Testis (tissue), 2 donors: ENCODE measurements at regions not wholly inside any gene's neighbourhood (a gene's known extent, or its start where the extent isn't known, plus 50 kb on each side); places are given as distances from the start of the nearest gene placed in this dataset.

Experiments
- DNase-seq: peaks from one replicate; pipeline ENCODE4 v3.0.0-alpha.2; 2019
- H3K27ac ChIP-seq, 2 donors: fragments of 200-600 bp; sonication (generic); one replicate each; pipeline ENCODE4 v1.5.1; 2019
- H3K27me3 ChIP-seq: fragments of 200-600 bp; sonication (generic); one replicate; pipeline ENCODE4 v1.5.1; 2019
- H3K36me3 ChIP-seq: fragments of 200-600 bp; sonication (generic); one replicate; pipeline ENCODE4 v1.5.1; 2017; ENCODE audit warnings: low read depth; ENCODE audit errors: missing control alignments
- H3K4me1 ChIP-seq: fragments of 200-600 bp; sonication (generic); one replicate; pipeline ENCODE4 v1.5.1; 2019
- H3K4me3 ChIP-seq, 2 donors: fragments of 200-600 bp; sonication (generic); one replicate each; pipeline ENCODE4 v1.5.1; 2017 to 2019
- H3K9me3 ChIP-seq: fragments of 200-600 bp; sonication (generic); one replicate; pipeline ENCODE4 v1.5.1; 2017
- POLR2A ChIP-seq: fragments of 450-650 bp; IDR thresholded peaks from one replicate; pipeline ENCODE4 v1.6.1; 2017; ENCODE audit warnings: antibody characterized with exemption, mild to moderate bottlenecking, moderate library complexity
- WGBS, 2 donors: methylation state at CpG; one replicate each; pipeline ENCODE4 v1.1.5; 2018; 5-methylcytosine and 5-hydroxymethylcytosine counted together
- intact Hi-C: fragments of 100-400 bp; cut with DNase I; formaldehyde crosslinking; loops from one replicate; pipeline ENCODE4 v1.15.1; 2023; ENCODE audit warnings: low total_unique reads
- TF ChIP-seq, protein P1 (sequence below), 3 experiments: fragments of 450-650 bp in 2 of 3; fragments of 200-600 bp in 1 of 3; sonication (generic) in 1 of 3; IDR thresholded peaks; one replicate each; pipeline ENCODE4 v1.5.1; 2016 to 2019; ENCODE audit warnings: antibody characterized with exemption in 3 of 3, mild to moderate bottlenecking in 2 of 3, moderate library complexity in 1 of 3

DNA sequence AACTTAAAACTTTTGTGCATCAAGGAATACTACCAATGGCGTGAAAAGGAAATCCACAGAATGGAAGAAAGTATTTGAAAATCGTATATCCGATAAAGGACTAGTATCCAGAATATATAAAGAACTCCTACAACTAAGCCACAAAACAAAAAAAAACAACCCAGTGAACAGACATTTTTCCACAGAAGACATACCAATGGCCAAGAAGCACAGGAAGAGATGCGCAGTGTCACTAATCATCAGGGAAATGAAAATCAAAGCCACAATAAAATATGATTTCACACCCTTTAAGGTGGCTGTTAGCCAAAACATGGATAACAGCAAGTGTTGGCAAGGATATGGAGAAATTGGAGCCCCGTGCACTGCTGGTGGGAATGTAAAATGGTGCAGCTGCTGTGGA lies 203.3 kb downstream of the SEC14L1 start:
- H3K4me3 ChIP-seq, result no peak overlapping the region
- TF ChIP-seq, protein P1, sequence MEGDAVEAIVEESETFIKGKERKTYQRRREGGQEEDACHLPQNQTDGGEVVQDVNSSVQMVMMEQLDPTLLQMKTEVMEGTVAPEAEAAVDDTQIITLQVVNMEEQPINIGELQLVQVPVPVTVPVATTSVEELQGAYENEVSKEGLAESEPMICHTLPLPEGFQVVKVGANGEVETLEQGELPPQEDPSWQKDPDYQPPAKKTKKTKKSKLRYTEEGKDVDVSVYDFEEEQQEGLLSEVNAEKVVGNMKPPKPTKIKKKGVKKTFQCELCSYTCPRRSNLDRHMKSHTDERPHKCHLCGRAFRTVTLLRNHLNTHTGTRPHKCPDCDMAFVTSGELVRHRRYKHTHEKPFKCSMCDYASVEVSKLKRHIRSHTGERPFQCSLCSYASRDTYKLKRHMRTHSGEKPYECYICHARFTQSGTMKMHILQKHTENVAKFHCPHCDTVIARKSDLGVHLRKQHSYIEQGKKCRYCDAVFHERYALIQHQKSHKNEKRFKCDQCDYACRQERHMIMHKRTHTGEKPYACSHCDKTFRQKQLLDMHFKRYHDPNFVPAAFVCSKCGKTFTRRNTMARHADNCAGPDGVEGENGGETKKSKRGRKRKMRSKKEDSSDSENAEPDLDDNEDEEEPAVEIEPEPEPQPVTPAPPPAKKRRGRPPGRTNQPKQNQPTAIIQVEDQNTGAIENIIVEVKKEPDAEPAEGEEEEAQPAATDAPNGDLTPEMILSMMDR (IDR thresholded peaks at IDR 0.05), result no peak
- TF ChIP-seq POLR2A, result no peak
- no peaks in the 10 kb centered on the region for H3K9me3 ChIP-seq
- no peaks in the 10 kb centered on the region for H3K4me1 ChIP-seq
- 95 to 98% methylated on average over 5 of the region's 5 CpGs for WGBS, 2 donors
- intact Hi-C loops, result no loop called here
- no peaks in the 10 kb centered on the region for H3K27me3 ChIP-seq
- H3K27ac ChIP-seq, result no peak overlapping the region
- H3K36me3 ChIP-seq, result no peaks in the 10 kb centered on the region
- DNase-seq, result no peak

DNA sequence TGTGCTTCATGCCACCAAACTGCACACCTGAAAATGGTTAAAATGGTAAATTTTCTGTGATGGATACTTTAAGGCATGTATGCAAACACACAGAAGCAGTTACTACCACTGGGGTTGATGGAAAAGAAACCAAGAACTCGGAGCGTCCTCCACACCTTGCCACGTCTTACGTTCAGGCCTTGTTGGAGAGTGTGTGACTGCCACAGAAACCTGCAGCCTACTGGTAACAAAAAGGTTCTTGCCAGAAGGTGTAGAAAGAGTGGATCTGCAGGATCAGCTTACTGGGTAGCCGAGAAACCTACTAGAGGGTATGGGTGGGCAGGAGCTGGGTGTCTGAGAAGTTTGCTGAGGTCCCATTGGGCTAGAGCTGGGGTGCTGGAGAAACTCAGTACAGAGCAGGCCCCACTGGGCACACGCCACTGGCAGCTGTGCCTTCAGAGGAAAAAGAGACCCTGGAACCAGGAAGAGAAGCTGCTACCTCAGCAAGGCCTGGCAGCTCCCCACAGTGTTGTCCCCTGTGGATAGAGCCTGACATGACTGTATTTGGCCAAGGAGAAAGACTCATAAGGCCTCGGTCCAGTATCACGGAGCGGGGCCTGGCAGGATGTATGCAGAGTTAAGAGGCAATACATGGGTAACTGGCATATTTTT lies 204.6 kb downstream of the SEC14L1 start:
- H3K27me3 ChIP-seq, result no peaks in the 10 kb centered on the region
- intact Hi-C loops, result no loop called here
- no peaks in the 10 kb centered on the region for H3K36me3 ChIP-seq
- H3K4me1 ChIP-seq, result peaks cover 8% of the 10 kb centered on the region
- H3K9me3 ChIP-seq, result no peaks in the 10 kb centered on the region
- H3K4me3 ChIP-seq, result no peak overlapping the region
- 85 to 93% methylated on average over 9 of the region's 9 CpGs for WGBS, 2 donors
- H3K27ac ChIP-seq, result no peak overlapping the region
- peak; percentile 30 for DNase-seq
- no peak for TF ChIP-seq POLR2A
- TF ChIP-seq, protein P1 (IDR thresholded peaks at IDR 0.05), result no peak

DNA sequence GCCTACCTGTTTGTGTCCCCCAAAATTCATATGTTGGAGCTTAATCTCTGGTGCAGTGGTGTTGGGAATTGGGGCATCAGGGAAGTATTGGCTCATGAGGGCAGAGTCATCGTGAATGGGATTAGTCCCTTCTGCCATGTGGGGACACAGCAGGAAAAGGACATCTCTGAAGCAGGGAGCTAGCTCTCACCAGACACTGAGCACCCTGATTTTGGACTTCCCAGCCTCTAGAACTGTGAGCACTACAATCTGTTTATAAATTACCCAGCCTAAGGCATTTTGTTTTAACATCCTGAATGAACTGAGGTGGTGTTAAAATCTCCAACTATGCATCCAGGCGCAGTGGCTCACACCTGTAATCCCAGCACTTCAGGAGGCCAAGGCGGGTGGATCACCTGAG lies 206.0 kb downstream of the SEC14L1 start:
- Histone ChIP-seq H3K4me1 (peaks cover 22% of the 10 kb centered on the region), H3K27me3 (no peaks in the 10 kb centered on the region), H3K9me3 (no peaks in the 10 kb centered on the region), H3K27ac (no peak overlapping the region), H3K36me3 (no peaks in the 10 kb centered on the region), H3K4me3 (no peak overlapping the region)
- intact Hi-C loops, result no loop called here
- DNase-seq, result no peak
- no peak for TF ChIP-seq POLR2A
- TF ChIP-seq, protein P1 (IDR thresholded peaks at IDR 0.05), result no peak
- WGBS, 2 donors, result 98 to 100% methylated on average over 3 of the region's 3 CpGs

DNA sequence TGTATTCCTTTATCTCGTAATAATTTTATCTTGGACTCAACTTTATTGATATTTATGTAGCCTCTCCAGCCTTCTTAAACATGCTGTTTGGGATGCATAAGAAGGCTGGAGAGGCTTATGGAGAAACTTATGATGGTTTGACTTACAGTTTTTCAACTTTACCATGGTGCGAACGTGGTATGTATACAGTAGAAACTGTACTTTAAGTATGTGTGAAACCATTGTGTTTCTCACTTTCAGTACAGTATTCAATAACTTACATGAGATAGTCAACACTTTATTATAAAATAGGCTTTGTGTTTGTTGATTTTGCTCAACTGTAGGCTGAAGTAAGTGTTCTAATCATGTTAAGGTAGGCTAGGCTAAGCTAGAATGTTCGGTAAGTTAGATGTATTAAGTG lies 206.8 kb downstream of the SEC14L1 start:
- TF ChIP-seq, protein P1 (IDR thresholded peaks at IDR 0.05), result no peak
- no peak for TF ChIP-seq POLR2A
- Histone ChIP-seq H3K9me3 (no peaks in the 10 kb centered on the region), H3K36me3 (no peaks in the 10 kb centered on the region), H3K27me3 (no peaks in the 10 kb centered on the region), H3K4me3 (no peak overlapping the region), H3K27ac (no peak overlapping the region), H3K4me1 (peaks cover 29% of the 10 kb centered on the region)
- intact Hi-C loops, result no loop called here
- DNase-seq, result no peak
- WGBS, 2 donors, result 97% methylated on average over 4 of the region's 4 CpGs
